Middle frontal gyrus (tissue), 1 donor: ENCODE measurements at regions not wholly inside any gene's neighbourhood (a gene's known extent, or its start where the extent isn't known, plus 50 kb on each side); places are given as distances from the start of the nearest gene placed in this dataset.
"Not testable (repeated sequence)": the region's sequence is repeated elsewhere in the genome, so short reads cannot be mapped to it uniquely, and the experiment has no call there.

Experiments used
- DNase-seq: peaks from one replicate; pipeline ENCODE4 v3.0.0-alpha.2; 2015; ENCODE audit warnings: low spot score; ENCODE audit errors: extremely low spot score

- no peak for DNase-seq
These were observed 52.6 kb upstream of the JUN start for GRCh38 chr1:58836408-58836807.

DNA sequence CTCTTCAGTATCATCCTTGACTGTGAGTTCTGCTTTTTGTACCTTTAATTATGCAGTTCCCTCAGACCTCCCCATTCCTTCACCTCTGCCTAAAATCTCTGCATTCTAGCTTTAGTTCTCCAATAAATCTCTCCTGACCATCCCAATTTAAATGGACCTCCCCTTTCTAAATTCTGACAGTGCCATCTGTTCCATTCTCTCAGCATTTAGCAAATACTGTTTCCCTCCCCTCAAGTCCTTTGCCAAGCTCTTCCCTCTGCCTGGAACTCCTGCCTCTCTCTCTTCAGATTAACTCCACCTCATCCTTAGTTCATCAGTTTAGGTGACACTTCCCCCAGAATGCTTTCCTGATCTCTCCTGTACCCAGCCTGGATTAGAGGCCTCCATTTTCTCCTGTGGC, 54.0 kb upstream of the JUN start:
- DNase-seq = no peak

- no peak for DNase-seq
These were observed 55.4 kb upstream of the JUN start for GRCh38 chr1:58839147-58839795.

DNA sequence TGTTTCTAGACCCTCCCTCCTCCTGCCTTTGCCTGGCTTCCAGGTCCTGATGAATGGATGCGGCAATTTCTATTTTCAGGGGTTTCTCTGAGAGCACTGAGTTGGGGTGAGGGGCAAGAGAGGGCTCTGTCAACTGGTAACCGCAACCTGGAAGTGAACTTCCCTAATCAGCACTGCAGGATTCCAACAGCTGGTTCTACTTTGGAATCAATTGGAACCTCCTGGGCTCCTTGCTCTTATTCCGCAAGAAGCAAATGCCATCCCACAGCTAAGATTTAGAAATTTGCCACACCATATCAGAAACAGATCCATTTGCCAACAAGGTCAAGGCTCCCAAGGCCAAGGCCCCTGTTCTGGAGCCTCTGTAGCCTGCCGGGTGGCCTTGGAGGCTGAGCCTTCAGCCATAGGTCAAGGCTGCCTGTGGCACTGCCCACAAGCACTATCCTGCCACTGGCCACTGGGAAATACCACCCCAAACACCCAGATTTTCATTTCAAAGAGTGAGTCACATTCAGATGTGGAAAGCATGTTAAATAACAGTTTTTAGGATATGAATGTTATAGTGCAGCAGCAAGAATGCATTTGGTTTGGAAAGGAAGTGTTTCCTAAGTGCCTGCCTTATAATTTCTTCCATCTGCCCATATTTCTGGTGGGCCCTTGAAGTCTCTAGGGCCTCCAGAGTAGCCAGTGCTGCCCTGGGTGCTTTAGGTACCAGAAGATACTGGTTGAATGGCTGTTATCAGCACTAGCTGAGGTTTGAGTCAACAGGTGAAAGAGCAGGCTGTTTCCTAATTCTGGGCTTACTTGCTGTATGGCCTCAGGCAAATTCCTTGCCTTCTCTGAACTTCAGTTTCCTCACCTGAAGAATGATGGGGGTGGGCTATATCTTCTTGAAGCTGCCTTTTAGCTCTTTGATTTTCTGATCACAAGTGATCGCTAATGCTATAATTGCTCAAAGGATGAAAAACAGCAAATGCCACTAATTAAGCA, 56.3 kb upstream of the JUN start:
- DNase-seq = no peak

GRCh38 chr1:58841455-58841854, 57.6 kb upstream of the JUN start:
- DNase-seq = no peak

DNA sequence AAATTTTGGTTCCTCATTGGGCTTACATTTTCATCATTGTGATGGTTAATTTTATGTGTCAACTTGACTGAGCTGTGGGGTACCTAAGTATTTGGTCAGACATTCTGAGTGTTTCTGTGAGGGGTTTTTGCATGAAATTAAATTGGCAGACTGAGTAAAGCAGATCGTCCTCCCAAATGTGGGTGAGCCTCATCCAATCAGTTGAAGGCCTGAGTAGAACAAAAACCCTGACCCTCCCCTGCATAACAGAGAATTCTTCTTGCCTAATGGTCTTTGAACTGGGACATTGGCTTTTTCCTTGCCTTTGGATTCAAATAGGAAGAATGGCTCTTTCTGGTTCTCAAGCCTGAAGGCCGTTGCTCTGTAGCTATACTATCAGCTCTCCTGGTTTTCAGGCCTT, 59.1 kb upstream of the JUN start:
- DNase-seq = no peak

DNA sequence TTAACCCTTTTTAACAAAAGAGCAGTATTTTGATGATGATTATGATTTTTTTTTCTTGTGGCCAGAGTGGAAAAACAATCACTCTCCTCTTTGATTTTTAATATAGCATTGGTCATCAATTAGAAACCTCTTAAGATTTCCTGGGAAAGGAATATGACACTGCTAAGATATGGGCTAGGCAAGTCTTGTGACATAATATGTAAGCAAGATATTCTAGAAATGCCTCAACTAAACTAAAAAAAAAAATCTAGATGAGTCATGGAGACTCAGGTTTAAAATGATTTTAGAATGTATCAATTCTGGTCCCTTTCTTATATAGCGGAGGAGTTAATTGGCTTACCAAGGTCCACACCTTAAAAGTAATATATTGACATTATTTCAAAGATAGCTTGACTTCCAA, 60.3 kb upstream of the JUN start:
- no peak for DNase-seq

- no peak for DNase-seq
These were observed 62.1 kb upstream of the JUN start for GRCh38 chr1:58845942-58846341.

- peak; percentile 31 for DNase-seq
These were observed 65.1 kb upstream of the JUN start for GRCh38 chr1:58848818-58849411.

DNA sequence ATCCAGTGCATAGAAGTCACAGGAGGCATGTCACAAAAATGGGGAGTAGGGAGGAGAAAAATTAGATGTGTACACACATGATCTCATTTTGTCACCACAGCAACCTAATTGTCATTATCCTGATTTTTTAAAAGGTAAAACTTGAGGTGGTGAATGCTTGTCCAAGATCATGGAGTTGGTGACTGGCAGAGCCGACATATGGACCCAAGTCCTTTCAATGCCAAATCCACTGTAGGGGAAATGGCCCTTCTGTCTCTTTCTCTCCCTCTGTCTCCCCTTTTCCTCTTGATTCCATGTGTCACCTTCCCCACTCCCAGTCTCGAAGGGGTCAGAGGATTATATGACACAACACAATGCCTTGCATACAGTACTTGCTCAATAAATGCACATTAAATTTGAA, 65.7 kb upstream of the JUN start:
- no peak for DNase-seq

GRCh38 chr1:58850636-58851035, 66.8 kb upstream of the JUN start:
- DNase-seq = no peak

DNA sequence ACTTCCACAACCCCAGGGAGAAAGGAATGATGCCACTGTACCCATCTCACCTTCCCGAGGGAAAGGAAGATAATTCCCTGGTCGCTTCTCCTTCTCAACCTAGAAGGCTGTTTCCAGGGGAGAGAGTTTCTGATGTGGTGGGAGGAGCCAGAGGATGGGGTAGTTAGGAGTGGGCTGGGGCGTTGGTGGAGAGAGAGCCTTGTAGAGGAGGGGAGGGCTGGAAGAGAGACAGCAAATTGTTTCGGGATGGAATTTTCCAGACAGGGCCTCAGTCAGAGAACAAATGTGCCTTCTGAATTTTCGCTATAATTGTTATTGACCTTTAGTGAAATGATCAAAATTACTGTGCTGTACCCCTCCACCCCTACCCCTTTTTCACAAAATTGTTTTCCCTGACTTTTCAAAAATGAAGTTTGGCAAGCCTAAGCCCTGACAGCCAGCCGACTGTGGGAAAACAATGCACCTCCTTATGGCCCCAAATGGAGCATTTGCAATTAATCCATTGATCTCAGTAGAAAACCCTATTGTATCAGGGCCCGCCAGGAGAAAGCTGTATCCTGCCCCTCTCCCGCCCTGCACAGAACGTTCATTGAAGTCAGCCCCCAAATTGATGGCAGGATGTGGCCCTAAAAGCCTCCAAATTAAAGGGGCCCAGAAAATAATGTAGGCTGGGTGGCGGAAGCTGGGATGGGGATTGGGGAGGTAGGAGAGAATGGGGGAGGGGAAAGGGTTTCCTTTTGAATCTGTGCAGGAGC, 69.1 kb upstream of the JUN start:
- no peak for DNase-seq

DNA sequence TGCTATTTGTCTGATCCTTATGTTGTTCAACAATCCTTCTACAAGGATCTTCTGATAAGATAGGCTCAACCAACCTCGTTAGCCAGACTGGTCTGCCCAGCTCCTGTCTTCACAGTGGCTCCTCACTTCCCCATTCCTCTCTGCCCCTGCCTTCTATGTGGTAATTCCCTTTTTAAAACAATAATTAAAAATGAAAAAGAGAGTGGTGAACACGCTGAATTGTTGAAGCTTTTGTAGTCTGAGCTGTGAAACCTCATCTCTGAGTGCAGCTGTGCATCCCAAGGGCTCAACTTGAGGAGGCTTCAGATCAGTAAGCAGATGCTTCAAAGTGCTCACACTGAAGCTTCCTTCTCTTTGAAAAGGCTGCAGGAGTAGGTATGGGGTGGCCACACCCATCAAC, 70.7 kb upstream of the JUN start:
- no peak for DNase-seq

GRCh38 chr1:58855274-58856165, 71.7 kb upstream of the JUN start:
- DNase-seq = no peak

DNA sequence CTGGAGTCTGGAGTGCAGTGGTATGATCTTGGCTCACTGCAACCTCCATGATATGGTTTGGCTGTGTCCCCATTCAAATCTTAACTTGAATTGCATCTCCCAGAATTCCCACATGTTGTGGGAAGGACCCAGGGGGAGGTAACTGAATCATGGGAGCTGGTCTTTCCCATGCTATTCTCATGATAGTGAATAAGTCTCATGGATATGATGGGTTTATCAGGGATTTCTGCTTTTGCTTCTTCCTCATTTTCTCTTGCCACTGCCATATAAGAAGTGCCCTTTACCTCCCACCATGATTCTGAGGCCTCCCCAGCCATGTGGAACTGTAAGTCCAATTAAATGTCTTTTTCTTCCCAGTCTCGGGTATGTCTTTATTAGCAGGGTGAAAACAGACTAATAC, 72.4 kb upstream of the JUN start:
- DNase-seq = not testable (repeated sequence)

DNA sequence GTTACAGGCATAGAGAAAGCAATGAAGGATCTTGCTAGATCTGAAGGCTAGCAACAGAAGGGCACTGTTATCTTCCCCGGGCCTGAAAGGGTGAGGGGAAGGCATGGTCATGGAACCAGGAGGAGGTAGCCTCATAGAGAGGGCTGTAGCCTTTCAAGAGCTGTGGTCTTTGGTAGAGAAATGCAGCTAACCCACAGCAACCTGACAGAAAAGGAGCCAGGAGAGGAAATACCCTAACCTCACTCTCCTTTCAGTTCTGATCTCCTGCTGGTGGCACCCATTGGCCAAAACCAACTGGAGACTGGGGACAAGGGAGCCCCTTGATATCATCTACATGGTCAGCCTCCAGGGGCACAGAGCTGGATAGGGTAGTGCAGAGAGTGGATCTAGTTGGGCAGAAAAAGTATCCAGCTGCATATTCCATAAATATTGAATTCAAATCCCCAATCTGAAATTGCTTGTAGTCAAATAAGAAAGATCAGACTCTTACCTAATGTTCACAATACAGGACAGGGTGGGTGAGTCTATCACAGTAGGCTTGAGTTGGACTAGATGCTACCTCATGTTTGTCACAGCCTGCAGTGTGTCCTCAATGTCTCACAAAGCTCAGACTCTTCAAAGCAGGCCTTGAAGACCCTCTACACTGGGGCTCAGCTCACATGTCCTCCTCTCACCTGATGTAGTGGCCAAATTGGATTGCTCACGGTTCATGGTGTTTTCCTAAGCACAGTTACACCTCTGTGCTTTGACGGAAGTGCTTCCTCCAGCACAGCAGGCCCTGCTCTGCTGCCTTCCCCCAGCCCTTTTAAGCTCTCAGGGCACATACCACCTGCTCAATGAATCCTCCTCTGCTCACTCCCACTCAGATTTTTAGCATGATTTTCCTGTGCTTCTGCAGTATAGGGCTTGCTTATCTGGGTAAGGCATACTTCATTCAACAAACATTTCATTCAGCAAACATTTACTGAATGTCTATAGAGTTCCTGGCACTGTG, 74.1 kb upstream of the JUN start:
- DNase-seq = no peak

DNA sequence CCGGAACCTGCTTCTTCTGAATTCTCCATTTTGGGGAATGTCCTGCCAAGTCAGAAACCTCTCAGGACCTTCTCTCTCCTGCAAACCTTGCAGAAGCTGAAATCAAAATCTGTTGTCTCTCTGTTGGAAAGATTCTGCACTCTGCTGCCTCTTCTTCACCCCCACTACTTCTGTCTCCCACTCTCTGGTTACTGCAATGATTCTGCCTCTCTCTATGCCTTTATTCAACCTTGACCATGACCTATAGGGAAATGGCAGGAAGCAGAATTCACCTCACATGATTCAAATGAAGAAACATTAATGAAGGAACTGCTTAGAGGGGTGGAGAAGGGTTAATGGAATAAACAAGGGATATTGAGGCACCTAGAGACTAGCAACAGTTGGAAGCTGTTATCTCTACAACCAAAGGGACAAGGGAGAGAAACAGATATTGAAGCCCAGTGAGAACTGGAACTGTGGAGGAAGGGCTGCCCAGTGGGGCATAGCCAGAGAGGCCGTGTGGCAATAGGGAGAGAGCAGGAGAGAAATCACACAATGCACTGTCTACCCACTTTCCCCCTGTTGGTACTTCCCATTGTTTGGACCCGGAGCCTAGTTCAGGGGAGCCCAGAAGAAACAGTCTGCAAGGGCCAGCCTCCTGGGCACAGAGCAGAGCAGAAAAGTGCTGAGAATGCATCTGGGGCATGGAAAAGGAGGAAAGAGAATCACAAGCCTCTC, 76.1 kb upstream of the JUN start:
- DNase-seq = no peak

- DNase-seq = no peak
These were observed 77.2 kb upstream of the JUN start for GRCh38 chr1:58861076-58861475.

- DNase-seq = no peak
These were observed 77.7 kb upstream of the JUN start for GRCh38 chr1:58861506-58861905.
